ENCODE measurements at regions not wholly inside any gene's neighbourhood (a gene's known extent, or its start where the extent isn't known, plus 50 kb on each side); places are given as distances from the start of the nearest gene placed in this dataset.

DNA sequence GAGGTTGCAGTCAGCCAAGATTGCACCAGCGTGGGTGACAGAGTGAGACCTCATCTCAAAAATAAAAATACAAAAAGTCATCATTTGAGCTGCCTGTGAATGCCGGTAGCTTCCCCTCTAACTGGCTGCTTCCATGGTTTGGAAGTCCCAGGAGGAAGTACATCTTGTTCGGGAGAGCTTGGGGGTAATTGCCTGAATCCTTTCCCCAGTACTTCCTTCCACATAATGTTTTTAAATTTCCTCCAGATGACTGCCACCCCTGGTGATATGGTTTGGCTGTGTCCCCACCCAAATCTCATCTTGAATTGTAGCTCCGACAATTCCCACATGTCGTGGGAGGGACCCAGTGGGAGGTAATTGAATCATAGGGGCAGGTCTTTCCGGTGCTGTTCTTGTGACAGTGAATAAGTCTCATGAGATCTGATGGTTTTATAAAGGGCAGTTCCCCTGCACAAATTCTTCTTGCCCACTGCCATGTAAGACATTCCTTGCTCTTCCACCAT is 87.2 kb downstream of the SPRING1 start:
- no peak for DNase-seq

DNA sequence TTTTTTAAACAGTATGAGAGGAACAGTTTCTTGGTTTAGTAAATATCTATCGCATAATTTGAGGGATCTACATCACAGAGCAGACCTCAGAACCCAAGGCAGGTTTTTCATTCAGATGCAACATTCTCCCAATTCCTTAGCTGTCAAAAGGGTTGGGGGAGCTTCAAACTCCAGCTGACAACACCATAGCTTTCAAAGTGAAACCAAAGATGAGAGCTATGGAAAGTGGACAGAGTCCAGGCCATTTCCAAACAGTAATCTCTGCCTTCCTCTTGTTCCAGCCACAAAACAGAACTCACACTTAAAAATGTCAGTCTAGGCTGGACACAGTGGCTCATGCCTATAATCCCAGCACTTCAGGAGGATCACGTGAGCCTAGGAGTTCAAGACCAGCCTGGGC is 87.8 kb downstream of the SPRING1 start:
- DNase-seq = no peak

DNA sequence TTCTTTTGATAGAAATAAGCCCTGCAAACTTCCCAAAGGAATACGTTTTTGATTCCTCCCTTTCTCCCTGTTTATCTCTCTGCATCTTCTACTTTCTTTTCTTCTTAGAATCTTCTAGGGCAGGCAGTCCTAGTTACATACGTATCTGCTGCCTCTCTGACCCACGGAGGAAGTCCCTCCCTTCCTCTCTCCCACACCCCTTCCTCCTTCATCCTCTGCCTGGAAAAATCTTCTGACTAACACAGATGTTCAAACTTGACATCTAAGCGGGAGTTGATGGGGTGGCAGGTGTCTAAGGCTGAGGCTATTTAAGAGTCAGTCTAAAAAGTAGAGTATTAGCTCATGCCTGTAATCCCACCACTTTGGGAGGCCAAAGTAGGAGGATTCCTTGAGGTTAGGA is 88.6 kb downstream of the MAP1LC3B2 start:
- DNase-seq = no peak

DNA sequence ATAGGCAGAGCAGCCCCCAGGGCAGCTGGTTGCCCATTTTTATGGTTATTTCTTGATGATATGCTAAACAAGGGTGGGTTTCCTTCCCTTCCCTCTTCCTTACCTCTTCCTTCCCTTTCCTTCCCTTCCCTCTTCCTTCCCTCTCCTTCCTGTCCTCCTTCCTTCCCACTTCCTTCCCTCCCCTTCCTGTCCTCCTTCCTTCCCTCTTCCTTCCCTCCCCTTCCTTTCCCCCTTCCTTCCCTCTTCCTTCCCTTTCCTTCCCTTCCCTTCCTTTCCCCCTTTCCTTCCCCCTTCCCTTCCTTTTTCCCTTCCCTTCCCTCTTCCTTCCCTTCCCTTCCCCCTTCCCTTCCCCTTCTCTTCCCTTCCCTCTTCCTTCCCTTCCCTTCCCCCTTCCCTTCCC is 87.7 kb downstream of the MAP1LC3B2 start:
- DNase-seq = no peak

DNA sequence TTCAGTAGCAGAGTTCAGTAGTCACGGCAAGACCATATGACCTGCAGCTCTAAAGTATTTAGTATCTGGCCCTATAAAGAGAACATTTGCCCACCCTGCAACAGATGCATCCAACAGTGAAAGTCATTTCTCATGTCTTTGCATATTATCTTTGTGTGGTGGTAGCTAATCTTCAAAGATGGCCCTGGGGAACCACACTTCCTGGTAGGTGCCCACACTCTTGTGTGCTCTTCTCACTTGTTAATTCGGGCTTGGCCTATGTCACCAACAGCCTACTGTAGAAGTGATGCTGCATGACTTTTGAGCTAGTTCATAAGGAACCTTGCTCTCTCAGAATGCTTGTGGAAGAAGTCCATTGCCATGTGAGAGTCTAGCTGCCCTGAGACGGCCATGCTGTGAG is 85.6 kb downstream of the MAP1LC3B2 start:
- DNase-seq = no peak

DNA sequence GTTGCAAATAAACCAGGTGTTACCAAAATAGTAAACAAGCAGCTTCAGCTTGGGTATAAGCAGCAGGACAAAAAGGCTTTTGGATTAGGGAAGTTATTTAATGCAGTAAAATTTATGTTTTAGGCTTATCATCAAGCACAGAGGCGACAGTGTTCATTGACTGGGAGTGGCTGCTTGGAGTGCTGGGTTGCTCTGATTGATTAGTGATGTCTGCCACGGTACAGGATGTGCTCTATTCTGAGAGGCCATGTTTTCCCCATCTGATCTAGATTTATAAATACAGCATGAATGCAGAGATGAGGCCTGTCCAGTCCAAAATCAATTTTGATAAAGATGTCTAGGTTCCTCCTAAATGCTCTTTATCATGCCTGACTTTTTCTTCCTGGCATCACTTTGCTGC is 83.5 kb downstream of the MAP1LC3B2 start:
- DNase-seq = no peak

DNA sequence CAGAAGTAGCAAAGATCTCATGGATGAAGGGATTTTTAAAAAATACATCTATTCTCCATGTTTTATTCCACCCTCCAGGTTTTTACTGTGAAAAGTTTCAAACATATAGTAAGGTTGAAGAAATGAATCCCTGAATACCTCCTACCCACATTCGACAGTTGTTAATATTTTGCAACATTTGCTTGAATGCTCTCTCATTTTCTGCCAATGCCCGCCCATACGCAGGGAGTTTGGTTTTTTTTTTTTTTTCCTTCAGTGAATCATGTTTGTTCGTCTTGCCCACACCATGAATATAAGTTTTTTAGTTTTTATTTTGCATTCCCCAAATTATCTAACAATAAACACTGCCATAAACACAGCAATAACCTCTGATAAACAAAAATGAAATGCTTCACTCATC is 82.9 kb downstream of the MAP1LC3B2 start:
- DNase-seq = no peak

DNA sequence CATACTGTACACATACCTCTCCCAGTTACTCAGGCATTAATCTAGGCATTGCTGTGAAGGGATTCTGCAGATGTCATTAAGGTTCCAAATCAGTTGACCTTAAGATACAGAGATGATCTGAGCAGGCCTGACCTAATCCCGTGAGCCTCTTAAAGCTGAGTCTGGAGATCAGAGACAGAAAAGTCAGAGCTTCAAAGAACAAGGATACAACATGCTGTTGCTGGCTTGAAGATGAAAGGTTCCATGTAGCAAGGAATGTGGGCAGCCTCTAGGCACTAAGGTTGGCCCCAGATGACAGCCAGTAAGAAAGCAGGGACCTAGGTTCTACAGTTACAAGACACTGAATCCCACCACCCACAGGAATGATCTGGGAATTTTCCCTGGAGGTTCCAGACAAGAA is 81.1 kb downstream of the MAP1LC3B2 start:
- no peak for DNase-seq

DNA sequence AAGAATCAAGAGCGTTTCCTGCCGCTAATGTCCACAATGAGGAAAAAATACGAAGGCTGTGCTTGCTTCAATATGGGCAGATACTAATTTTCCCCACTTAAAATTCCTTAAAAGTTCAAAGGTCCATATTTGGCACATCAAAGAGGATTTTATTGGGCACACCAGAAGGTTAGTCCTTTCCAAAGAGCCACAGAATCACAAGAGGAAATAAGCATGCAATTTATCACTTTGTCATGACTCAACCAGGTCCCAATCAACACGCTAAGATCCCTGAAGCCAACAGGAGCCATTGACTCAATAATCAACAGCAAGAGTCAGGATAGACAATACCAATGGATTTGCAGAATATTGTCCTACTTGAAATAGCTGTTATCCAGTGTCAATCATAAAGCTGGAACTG is 80.6 kb downstream of the MAP1LC3B2 start:
- no peak for DNase-seq

DNA sequence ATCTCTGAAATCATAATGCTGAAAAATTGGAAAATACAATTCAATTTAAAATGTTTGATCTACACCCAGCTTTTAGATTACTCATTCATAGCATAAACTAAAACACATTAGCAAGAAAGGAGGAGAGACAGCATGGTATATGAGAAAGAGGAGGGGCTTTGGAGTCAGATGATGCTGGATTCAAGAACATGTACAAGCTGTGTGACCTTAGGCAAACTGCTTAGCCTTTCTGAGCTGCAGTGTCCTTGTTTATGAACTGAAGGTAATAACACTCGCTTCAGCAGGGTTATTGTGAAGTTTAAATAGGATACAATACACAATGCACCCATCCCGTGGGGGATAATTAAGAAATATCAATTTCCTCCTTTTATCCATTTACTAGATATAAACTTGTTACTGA is 79.2 kb downstream of the MAP1LC3B2 start:
- no peak for DNase-seq

DNA sequence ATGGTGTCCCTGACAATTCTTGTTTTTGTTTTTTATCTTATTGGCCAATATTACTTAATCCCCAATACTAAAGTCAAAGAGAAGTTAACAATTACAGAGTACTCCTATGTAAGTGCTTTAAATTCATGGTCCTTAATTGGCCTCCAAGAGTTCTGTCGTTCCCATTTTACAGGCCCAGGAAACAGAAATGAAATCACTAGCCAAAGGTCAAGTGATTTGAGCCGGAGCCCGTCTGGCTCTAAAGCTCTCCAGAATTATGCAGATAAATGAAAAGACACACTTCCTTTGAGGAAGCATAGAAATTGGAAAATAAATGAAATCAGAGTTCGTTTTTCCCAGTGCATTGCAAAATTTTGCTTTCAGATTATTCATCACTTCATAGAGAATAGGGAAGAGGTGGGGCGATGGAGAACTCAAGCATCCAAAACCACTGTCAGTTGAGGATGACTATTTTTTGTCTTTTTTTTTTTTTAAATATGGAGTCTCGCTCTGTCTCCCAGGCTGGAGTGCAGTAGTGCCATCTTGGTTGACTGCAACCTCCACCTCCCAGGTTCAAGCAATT is 78.5 kb downstream of the MAP1LC3B2 start:
- no peak for DNase-seq

DNA sequence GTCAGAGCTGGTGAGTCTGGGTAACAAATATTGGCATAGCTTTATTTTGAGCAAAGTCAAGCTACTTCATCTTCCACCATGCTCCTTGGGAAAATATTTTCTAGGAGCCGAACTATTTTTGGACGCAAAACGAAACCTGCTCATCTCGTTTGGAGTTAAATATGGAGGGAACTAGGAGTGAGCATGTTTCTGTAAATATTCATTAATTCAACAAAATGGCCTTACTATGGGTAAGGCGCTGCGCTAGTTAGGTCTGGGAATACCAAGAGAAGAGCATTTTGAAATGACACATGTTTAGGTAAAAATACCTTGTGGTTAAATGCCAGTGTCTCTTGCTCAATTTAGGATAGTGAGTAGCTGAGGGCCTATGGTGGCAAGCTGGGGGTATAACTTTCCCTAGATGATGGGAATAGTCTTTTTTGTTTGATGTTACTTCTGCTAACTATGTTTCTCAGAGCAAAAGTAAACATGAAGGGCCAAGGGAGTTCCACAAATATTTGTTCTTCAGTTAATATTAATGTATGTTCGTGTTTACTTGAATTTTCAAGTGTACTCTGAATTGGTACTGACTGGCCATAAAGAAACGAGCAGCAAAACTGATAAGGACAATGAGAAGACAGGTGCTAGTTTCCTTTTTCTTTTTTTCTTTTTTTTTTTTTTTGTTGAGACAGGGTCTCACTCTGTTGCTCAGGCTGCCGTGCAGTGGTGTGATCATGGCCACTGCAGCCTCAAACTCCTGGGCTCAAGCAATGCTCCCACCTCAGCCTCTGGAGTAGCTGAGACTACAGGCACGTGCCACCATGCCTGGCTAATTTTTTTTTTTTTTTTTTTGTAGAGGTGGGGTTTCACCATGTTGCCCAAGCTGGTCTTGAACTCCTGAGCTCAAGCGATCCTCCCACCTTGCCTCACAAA is 77.7 kb downstream of the MAP1LC3B2 start:
- DNase-seq = no peak

DNA sequence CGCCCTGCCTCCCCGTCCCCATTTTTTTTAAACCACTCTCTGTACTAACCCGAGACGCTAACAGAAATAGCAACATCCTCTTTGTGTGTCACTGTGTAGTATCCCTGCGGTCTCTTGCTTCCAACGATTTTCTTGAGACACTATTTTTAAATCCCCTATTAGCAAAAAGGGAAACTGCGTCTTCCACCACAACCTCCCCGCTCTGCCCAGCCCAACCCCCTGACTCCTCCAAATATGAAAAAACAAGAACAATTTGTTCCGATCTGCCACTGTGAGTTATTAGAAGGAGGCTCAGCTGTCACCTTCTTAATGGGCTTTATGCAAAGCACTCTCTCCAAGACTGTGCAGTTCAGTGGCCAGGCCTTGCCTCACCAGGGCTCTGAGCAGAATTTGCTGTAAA is 76.3 kb downstream of the MAP1LC3B2 start:
- no peak for DNase-seq

DNA sequence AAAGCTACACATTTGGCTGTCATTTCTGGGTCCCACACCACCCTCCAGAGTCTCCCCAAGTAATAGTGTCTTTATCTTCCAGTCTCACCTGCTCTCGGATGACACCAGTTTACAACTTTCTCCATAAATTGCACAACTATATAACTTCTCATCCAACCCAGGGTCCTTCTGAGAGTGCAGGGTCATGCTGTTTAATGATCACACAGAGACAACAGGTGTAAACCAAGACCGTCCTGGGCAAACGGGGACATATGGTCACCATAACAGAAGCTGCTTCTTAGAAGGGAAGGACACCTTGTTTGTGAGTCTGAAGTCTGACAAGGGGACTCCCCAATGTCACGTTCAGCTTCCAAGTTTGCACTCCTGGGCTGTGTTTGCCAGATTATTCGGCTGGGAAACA is 74.3 kb downstream of the MAP1LC3B2 start:
- DNase-seq = no peak

DNA sequence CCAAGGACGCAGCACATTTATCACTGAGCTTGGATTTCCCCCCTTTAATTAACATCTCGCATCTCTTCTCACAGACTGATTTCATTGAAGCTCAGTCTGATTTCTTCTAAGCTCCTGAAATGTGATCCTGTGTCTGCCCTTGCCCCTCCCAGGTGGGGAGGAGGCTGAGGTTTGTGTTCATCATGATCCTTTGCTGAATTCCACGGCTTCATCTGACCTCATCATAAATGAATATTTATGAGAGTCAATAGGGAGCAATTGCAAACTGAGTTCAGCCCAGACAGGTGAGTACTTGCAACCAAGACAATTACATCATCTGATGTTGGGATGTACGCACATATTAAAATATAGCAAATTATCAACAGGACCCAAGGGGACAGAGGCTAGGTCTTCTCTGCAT is 72.4 kb downstream of the MAP1LC3B2 start:
- DNase-seq = no peak

DNA sequence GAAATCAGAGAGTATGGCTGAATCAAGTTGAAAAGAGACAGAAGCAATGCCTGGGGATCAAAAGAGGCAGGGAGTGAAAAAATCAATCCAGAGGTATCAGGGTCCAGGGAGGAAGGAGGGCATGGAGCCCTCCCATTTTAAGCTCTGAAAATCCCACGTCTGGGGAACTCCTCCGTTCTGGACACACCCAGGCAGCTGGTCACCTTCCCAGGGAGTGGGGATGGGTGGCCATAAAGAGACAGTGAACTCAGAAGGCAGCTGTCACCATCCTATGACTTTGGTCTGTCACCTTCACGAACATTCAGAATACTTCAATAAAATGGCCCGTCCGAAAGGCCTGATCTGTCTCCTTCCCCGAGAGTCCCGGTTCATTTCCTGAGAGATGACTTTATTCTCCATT is 71.6 kb downstream of the MAP1LC3B2 start:
- no peak for DNase-seq

DNA sequence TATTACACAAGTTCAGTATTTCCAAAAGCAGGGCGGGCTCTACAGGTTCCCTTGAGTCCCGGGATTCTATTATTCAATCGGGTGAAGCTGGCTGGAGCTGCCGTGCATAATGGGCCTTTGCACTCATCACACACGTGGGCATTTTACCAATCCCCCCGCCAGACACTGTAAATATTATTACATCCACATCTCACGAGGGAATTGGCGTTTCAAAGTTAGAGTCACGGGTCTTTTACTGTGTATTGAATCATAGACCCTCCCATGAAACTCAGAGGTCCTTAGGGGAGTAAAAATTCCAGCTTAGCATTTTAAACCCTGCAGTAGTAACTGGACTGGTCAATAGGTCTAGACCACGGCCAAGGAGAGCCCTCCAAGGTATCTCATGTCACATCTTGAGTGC is 70.3 kb downstream of the MAP1LC3B2 start:
- no peak for DNase-seq

DNA sequence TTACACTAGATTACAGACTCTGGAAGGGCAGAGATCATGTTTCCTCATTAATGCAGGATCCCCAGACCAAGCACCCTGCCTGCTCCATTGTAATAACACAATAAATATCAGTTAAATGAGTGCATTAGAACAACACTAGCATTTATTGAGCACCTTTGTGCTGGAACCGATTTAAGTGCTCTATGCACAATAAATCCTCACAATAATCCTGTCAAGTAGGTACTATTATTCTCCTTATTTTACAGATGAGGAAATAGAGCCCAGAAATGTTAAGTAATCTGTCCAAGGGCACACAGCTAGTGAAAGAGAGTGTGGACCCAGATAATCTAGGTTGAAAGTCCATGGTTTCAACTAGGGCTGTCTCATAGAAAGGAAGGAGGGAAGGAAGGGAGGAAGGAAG is 69.8 kb downstream of the MAP1LC3B2 start:
- no peak for DNase-seq

DNA sequence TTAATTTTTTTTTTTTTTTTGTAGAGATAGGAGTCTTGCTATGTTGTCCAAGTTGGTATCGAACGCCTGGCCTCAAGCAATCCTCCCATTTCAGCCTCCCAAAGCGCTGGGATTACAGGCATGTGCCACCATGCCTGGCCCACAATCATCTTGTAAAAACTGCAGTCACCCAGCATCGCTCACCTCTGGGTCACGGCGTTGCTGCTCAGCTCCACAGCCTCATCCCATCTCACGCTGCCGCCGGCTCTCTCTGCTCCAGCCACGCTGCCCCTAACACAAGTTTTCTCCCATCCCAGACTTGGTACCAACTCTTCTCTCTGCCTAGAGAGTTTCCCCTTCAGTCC is 69.2 kb downstream of the MAP1LC3B2 start:
- no peak for DNase-seq
